ENCODE measurements at regions not wholly inside any gene's neighbourhood (a gene's known extent, or its start where the extent isn't known, plus 50 kb on each side); places are given as distances from the start of the nearest gene placed in this dataset.

DNA sequence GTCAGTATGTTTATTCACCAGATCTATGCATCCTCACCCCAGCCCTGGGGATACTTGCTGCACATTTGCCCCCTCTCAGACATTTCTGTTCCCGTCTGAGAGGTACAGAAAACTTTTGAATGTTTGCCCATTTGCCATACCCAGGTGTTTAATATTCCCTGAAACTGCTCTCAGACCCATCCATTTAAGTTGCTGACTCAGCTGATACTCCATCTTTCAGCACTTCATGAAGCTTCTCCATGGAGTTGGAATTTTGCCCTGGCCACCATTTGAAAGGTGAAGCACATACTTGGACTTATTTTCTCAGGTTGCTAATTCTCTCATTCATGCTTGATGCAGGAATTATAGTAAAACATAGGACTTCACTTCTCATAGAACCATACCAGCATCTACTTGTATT, 203.9 kb upstream of the OR13F1 start:
- TF ChIP-seq TAF1 (IDR thresholded peaks at IDR 0.05; ENCODE audit: borderline replicate concordance, low read depth, low read length) (no peak), POLR2A (IDR thresholded peaks at IDR 0.05; ENCODE audit: low read depth, low read length) (no peak)
